ENCODE measurements at regions not wholly inside any gene's neighbourhood (a gene's known extent, or its start where the extent isn't known, plus 50 kb on each side); places are given as distances from the start of the nearest gene placed in this dataset.

DNA sequence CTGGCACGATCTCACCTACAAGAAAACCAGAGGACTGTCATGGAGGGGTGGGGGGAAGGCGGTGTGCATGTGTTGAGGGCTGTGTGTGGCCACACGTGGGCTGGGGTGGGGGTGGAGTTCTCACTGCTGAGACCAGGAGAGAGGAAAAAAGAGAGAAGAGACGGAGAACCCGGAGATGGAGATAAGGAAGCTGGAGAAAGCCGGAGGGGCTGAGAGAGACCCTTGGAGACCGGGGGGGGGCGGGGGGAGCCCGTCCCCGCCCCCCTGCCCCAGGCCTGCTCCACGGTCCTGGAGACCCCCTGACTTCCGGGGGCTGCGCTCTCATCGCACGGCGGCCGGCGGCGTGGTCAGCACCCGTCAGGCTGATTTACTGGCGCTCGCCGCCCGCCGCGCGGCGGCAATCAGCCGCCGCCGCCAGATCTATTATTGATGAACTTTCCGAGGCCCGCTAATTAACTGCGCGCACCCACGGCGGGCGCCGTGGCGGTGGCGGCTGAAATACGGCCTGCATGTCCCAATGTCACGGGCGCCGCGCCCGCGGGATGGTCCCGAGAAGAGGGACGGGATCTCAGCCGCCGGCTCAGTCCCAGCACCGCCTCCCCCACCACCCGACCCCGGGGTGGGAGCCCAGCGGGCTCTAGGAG lies 187.4 kb downstream of the MN1 start:
- H3K18ac ChIP-seq (ENCODE audit: extremely low read depth, low read length) = no peak overlapping the region
- no peak overlapping the region for H2BK12ac ChIP-seq (ENCODE audit: low read depth, low read length)
- peak overlapping the region; percentile 7 for H2BK120ac ChIP-seq (replicated peaks; ENCODE audit: low read depth, low read length)
- H3K9ac ChIP-seq (replicated peaks in 1 of 4; ENCODE audit: extremely low read depth in 1 of 4, low read depth in 3 of 4, low read length in 3 of 4) = no peak overlapping the region
- H3K4me1 ChIP-seq (replicated peaks in 1 of 4; ENCODE audit: control insufficient read depth in 3 of 4, insufficient read depth in 4 of 4, low read length in 3 of 4) = peaks cover 0 to 4% (median 2%) of the 10 kb centered on the region in 4 experiments; a peak in 4 of 7 replicates
- H3K14ac ChIP-seq (ENCODE audit: insufficient read length) = no peak overlapping the region
- no peak overlapping the region for H4K8ac ChIP-seq (ENCODE audit: extremely low read depth, insufficient read depth, low read length)
- H2BK15ac ChIP-seq (ENCODE audit: low read length) = 0 out of 2 replicates have a peak overlapping the region, but pooled peaks have one; percentile 46
- no peaks in the 10 kb centered on the region for H3K9me3 ChIP-seq (ENCODE audit: insufficient read depth in 2 of 2, low read depth in 1 of 2, low read length in 1 of 2)
- ChIA-PET CTCF (ENCODE audit: partially characterized antibody) (interaction anchor here (0.7 to 2.1 kb wide), 4 partner anchors 11 to 188 kb away, joined by 3 to 5 read pairs (median 4); no protein-coding TSS in a partner anchor), POLR2A (ENCODE audit: partially characterized antibody) (interaction anchor here (0.9 kb wide), 2 partner anchors 10 to 241 kb away, joined by 3 read pairs; no protein-coding TSS in a partner anchor)
- H3K23me2 ChIP-seq (ENCODE audit: low read depth, low read length) = no peaks in the 10 kb centered on the region; the same call in 1 of the 2 replicates
- 66% methylated on average over 13 of the region's 56 CpGs; no CpG with 5 or more reads in 1 of the 2 experiments for WGBS, 2 experiments (ENCODE audit: extremely low coverage in 1 of 2, insufficient coverage in 1 of 2, insufficient read length in 1 of 2, insufficient replicate concordance in 2 of 2, low coverage in 1 of 2, low lambda C conversion rate in 2 of 2, missing lambda C conversion rate in 1 of 2)
- H3K36me3 ChIP-seq (ENCODE audit: control insufficient read depth in 2 of 4, insufficient read depth in 4 of 4, low read length in 3 of 4) = no peaks in the 10 kb centered on the region
- peak overlapping the region; percentile 75 for H4K91ac ChIP-seq (replicated peaks; ENCODE audit: insufficient read length, low read length)
- no peaks in the 10 kb centered on the region for H3K79me2 ChIP-seq (ENCODE audit: control insufficient read depth in 1 of 2, insufficient read depth in 2 of 2, low read length in 2 of 2)
- H3K27me3 ChIP-seq (replicated peaks in 1 of 4; ENCODE audit: control insufficient read depth in 3 of 4, extremely low read depth in 1 of 4, insufficient read depth in 3 of 4, low read length in 3 of 4) = no peaks in the 10 kb centered on the region; a peak in 4 of 7 replicates
- H3K4me2 ChIP-seq (ENCODE audit: insufficient read depth in 1 of 2, low read depth in 2 of 2, low read length in 2 of 2) = no peak overlapping the region
- DNase-seq (ENCODE audit: low read depth in 1 of 2, low spot score in 2 of 2) (no peak), FAIRE-seq (no peak)
- no peaks in the 10 kb centered on the region for H3K79me1 ChIP-seq (ENCODE audit: low read depth, low read length)
- H2AFZ ChIP-seq (ENCODE audit: low read length) = no peak overlapping the region
- H3K23ac ChIP-seq (ENCODE audit: insufficient read length) = no peak overlapping the region
- no peak overlapping the region for H4K5ac ChIP-seq (ENCODE audit: insufficient read length, low read depth, low read length)
- H2AK5ac ChIP-seq (ENCODE audit: low read depth, low read length) = no peak overlapping the region
- H3K4ac ChIP-seq (replicated peaks; ENCODE audit: insufficient read length, low read depth, low read length) = no peak overlapping the region
- H4K20me1 ChIP-seq (replicated peaks in 1 of 2; ENCODE audit: control insufficient read depth in 1 of 2, insufficient read depth in 2 of 2, low read length in 2 of 2) = no peaks in the 10 kb centered on the region
- H2BK5ac ChIP-seq (ENCODE audit: low read depth, low read length) = no peak overlapping the region
- no peak overlapping the region for H3K4me3 ChIP-seq (ENCODE audit: extremely low read depth in 1 of 4, insufficient read depth in 2 of 4, low read depth in 3 of 4, low read length in 4 of 4)
- H3K56ac ChIP-seq (replicated peaks; ENCODE audit: insufficient read length, low read depth, low read length) = no peak overlapping the region
- no peak overlapping the region for H3K27ac ChIP-seq (ENCODE audit: low read depth, low read length)
- 0 out of 2 replicates have a peak overlapping the region, but pooled peaks have one; percentile 8 for H2BK20ac ChIP-seq (ENCODE audit: low read length)
- TF ChIP-seq SP2 (IDR thresholded peaks at IDR 0.05; ENCODE audit: low read length) (no peak), CBX8 (IDR thresholded peaks at IDR 0.05; ENCODE audit: borderline replicate concordance, low read depth, low read length) (no peak), TAF1 (IDR thresholded peaks at IDR 0.05; ENCODE audit: low read depth, low read length) (no peak), NRF1 (IDR thresholded peaks at IDR 0.05; ENCODE audit: low read depth, low read length) (no peak), KDM5A (IDR thresholded peaks at IDR 0.05; ENCODE audit: low read length) (no peak), FOSL1 (IDR thresholded peaks at IDR 0.05; ENCODE audit: insufficient read depth, low read depth, low read length) (no peak), KDM4A (IDR thresholded peaks at IDR 0.05; ENCODE audit: low read depth, low read length, severe bottlenecking) (no peak), TAF7 (optimal IDR thresholded peaks at IDR 0.05; ENCODE audit: borderline replicate concordance, low read depth, low read length) (no peak)
- TF ChIP-seq, protein P1, sequence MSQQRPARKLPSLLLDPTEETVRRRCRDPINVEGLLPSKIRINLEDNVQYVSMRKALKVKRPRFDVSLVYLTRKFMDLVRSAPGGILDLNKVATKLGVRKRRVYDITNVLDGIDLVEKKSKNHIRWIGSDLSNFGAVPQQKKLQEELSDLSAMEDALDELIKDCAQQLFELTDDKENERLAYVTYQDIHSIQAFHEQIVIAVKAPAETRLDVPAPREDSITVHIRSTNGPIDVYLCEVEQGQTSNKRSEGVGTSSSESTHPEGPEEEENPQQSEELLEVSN (IDR thresholded peaks at IDR 0.05) = no peak
- TF ChIP-seq, protein P2, sequence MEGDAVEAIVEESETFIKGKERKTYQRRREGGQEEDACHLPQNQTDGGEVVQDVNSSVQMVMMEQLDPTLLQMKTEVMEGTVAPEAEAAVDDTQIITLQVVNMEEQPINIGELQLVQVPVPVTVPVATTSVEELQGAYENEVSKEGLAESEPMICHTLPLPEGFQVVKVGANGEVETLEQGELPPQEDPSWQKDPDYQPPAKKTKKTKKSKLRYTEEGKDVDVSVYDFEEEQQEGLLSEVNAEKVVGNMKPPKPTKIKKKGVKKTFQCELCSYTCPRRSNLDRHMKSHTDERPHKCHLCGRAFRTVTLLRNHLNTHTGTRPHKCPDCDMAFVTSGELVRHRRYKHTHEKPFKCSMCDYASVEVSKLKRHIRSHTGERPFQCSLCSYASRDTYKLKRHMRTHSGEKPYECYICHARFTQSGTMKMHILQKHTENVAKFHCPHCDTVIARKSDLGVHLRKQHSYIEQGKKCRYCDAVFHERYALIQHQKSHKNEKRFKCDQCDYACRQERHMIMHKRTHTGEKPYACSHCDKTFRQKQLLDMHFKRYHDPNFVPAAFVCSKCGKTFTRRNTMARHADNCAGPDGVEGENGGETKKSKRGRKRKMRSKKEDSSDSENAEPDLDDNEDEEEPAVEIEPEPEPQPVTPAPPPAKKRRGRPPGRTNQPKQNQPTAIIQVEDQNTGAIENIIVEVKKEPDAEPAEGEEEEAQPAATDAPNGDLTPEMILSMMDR (IDR thresholded peaks at IDR 0.05; ENCODE audit: control extremely low read depth in 1 of 3, insufficient read depth in 1 of 3, low read depth in 1 of 3, low read length in 3 of 3) = no peak

Measured in H1 (cell line).